ENCODE measurements at regions not wholly inside any gene's neighbourhood (a gene's known extent, or its start where the extent isn't known, plus 50 kb on each side); places are given as distances from the start of the nearest gene placed in this dataset.

GRCh38 chr1:208879022-208879421 lies 634.8 kb upstream of the PLXNA2 start:
- Mint-ChIP-seq H3K4me1 (ENCODE audit: low read depth) (no peaks in the 10 kb centered on the region), H3K4me3 (no peak overlapping the region), H3K9me3 (no peaks in the 10 kb centered on the region), H3K36me3 (ENCODE audit: low read depth) (no peaks in the 10 kb centered on the region), H3K27me3 (peaks cover 4% of the 10 kb centered on the region), H3K27ac (no peak overlapping the region)
- ATAC-seq: no peak
- POLR2A ChIA-PET: no interaction called here
- no peak for TF ChIP-seq CTCF (IDR thresholded peaks at IDR 0.05)
- CTCF ChIA-PET: no interaction called here
- intact Hi-C loops (cut with micrococcal nuclease): no loop called here
- DNase-seq: no peak

GRCh38 chr1:208880433-208881100 lies 636.4 kb upstream of the PLXNA2 start:
- ATAC-seq: no peak
- no peaks in the 10 kb centered on the region for H3K36me3 Mint-ChIP-seq (ENCODE audit: low read depth)
- intact Hi-C loops (cut with micrococcal nuclease): no loop called here
- CTCF ChIA-PET: no interaction called here
- POLR2A ChIA-PET: no interaction called here
- no peak for TF ChIP-seq CTCF (IDR thresholded peaks at IDR 0.05)
- H3K27ac Mint-ChIP-seq: no peak overlapping the region
- DNase-seq: no peak
- peaks cover 4% of the 10 kb centered on the region for H3K27me3 Mint-ChIP-seq
- H3K9me3 Mint-ChIP-seq: no peaks in the 10 kb centered on the region
- no peak overlapping the region for H3K4me3 Mint-ChIP-seq
- no peaks in the 10 kb centered on the region for H3K4me1 Mint-ChIP-seq (ENCODE audit: low read depth)

GRCh38 chr1:208885060-208885459 lies 640.9 kb upstream of the PLXNA2 start:
- Mint-ChIP-seq H3K36me3 (ENCODE audit: low read depth) (no peaks in the 10 kb centered on the region), H3K9me3 (no peaks in the 10 kb centered on the region), H3K4me3 (no peak overlapping the region), H3K27ac (no peak overlapping the region), H3K4me1 (ENCODE audit: low read depth) (no peaks in the 10 kb centered on the region), H3K27me3 (peaks cover 9% of the 10 kb centered on the region)
- POLR2A ChIA-PET: no interaction called here
- intact Hi-C loops (cut with micrococcal nuclease): no loop called here
- CTCF ChIA-PET: no interaction called here
- TF ChIP-seq CTCF (IDR thresholded peaks at IDR 0.05): no peak
- DNase-seq: no peak
- no peak for ATAC-seq

- POLR2A ChIA-PET: no interaction called here
- Mint-ChIP-seq H3K4me3 (no peak overlapping the region), H3K36me3 (ENCODE audit: low read depth) (no peaks in the 10 kb centered on the region), H3K27me3 (peaks cover 6% of the 10 kb centered on the region), H3K27ac (no peak overlapping the region), H3K9me3 (no peaks in the 10 kb centered on the region), H3K4me1 (ENCODE audit: low read depth) (no peaks in the 10 kb centered on the region)
- intact Hi-C loops (cut with micrococcal nuclease): no loop called here
- DNase-seq (no peak), ATAC-seq (no peak)
- TF ChIP-seq CTCF (IDR thresholded peaks at IDR 0.05): no peak
- CTCF ChIA-PET: no interaction called here
These were observed 641.5 kb upstream of the PLXNA2 start for GRCh38 chr1:208885650-208886049.

GRCh38 chr1:208888376-208888775 lies 644.2 kb upstream of the PLXNA2 start:
- Mint-ChIP-seq H3K4me3 (no peak overlapping the region), H3K9me3 (no peaks in the 10 kb centered on the region), H3K27me3 (peaks cover 8% of the 10 kb centered on the region), H3K27ac (no peak overlapping the region), H3K36me3 (ENCODE audit: low read depth) (no peaks in the 10 kb centered on the region), H3K4me1 (ENCODE audit: low read depth) (no peaks in the 10 kb centered on the region)
- CTCF ChIA-PET: no interaction called here
- ATAC-seq: no peak
- DNase-seq: no peak
- TF ChIP-seq CTCF (IDR thresholded peaks at IDR 0.05): no peak
- POLR2A ChIA-PET: no interaction called here
- intact Hi-C loops (cut with micrococcal nuclease): no loop called here
